OCI-LY3 (cell line): ENCODE measurements at regions not wholly inside any gene's neighbourhood (a gene's known extent, or its start where the extent isn't known, plus 50 kb on each side); places are given as distances from the start of the nearest gene placed in this dataset.

Experiments used
- CTCF ChIP-seq: fragments of 200-600, 300-600 bp; sonication (generic); IDR thresholded peaks from 2 replicates; pipeline ENCODE4 v1.5.1; 2014; ENCODE audit warnings: antibody characterized with exemption, low read length, low read depth
- EZH2phosphoT487 ChIP-seq: fragments of 200-600 bp; shearing (Covaris generic); IDR thresholded peaks from 2 replicates; pipeline ENCODE4 v1.6.1; 2018; ENCODE audit warnings: antibody characterized with exemption, mixed run types, low read depth

- TF ChIP-seq CTCF: no peak
- TF ChIP-seq EZH2phosphoT487: no peak
These were observed 63.8 kb upstream of the SEC11C start for GRCh38 chr18:59075923-59076322.
